ENCODE measurements at regions not wholly inside any gene's neighbourhood (a gene's known extent, or its start where the extent isn't known, plus 50 kb on each side); places are given as distances from the start of the nearest gene placed in this dataset.

DNA sequence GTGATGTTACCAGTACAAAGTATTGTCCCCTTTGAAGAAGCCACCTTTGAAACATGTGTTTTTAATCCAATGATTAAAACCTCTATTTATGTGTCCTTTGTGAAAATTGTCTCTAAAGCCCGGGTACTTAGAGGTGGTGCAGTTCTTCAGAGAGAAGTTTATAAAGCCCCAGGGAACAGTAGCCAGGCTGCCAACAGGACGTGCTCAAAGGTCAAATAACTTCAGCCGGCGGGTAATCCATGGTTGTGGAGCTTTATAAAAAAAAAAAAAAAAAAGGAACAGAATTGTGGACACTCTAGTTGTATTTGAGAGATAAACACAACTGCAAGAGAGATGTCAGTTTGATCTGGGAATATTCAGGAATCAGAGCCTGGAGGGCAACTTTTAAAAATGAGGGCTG, 57.9 kb upstream of the CTNND2 start:
- H4K91ac ChIP-seq (replicated peaks; ENCODE audit: insufficient read length, low read length): no peak overlapping the region
- H3K14ac ChIP-seq (ENCODE audit: insufficient read length): no peak overlapping the region
- H3K27me3 ChIP-seq (replicated peaks in 1 of 4; ENCODE audit: control insufficient read depth in 3 of 4, extremely low read depth in 1 of 4, insufficient read depth in 3 of 4, low read length in 3 of 4): no peaks in the 10 kb centered on the region
- ChIA-PET POLR2A (ENCODE audit: partially characterized antibody) (no interaction called here), CTCF (ENCODE audit: partially characterized antibody) (no interaction called here)
- H3K23ac ChIP-seq (ENCODE audit: insufficient read length): no peak overlapping the region
- H2BK12ac ChIP-seq (ENCODE audit: low read depth, low read length): no peak overlapping the region
- no peak overlapping the region for H4K5ac ChIP-seq (ENCODE audit: insufficient read length, low read depth, low read length)
- 87% methylated on average over 4 of the region's 4 CpGs; no CpG with 5 or more reads in 1 of the 2 experiments for WGBS, 2 experiments (ENCODE audit: extremely low coverage in 1 of 2, insufficient coverage in 1 of 2, insufficient read length in 1 of 2, insufficient replicate concordance in 2 of 2, low coverage in 1 of 2, low lambda C conversion rate in 2 of 2, missing lambda C conversion rate in 1 of 2)
- no peak overlapping the region for H2BK120ac ChIP-seq (replicated peaks; ENCODE audit: low read depth, low read length)
- H3K27ac ChIP-seq (ENCODE audit: low read depth, low read length): no peak overlapping the region
- no peak overlapping the region for H3K4me2 ChIP-seq (ENCODE audit: insufficient read depth in 1 of 2, low read depth in 2 of 2, low read length in 2 of 2)
- no peak overlapping the region for H2BK15ac ChIP-seq (ENCODE audit: low read length)
- H3K9me3 ChIP-seq (ENCODE audit: insufficient read depth in 2 of 2, low read depth in 1 of 2, low read length in 1 of 2): no peaks in the 10 kb centered on the region
- no peak overlapping the region for H3K4ac ChIP-seq (replicated peaks; ENCODE audit: insufficient read length, low read depth, low read length)
- no peak overlapping the region for H4K8ac ChIP-seq (ENCODE audit: extremely low read depth, insufficient read depth, low read length)
- H2BK5ac ChIP-seq (ENCODE audit: low read depth, low read length): no peak overlapping the region
- H3K18ac ChIP-seq (ENCODE audit: extremely low read depth, low read length): no peak overlapping the region
- no peaks in the 10 kb centered on the region for H3K4me1 ChIP-seq (replicated peaks in 1 of 4; ENCODE audit: control insufficient read depth in 3 of 4, insufficient read depth in 4 of 4, low read length in 3 of 4)
- FAIRE-seq (no peak), DNase-seq (ENCODE audit: low read depth in 1 of 2, low spot score in 2 of 2) (no peak)
- H2AFZ ChIP-seq (ENCODE audit: low read length): no peak overlapping the region
- no peak overlapping the region for H3K4me3 ChIP-seq (ENCODE audit: extremely low read depth in 1 of 4, insufficient read depth in 2 of 4, low read depth in 3 of 4, low read length in 4 of 4)
- no peaks in the 10 kb centered on the region for H3K23me2 ChIP-seq (ENCODE audit: low read depth, low read length)
- no peaks in the 10 kb centered on the region for H3K36me3 ChIP-seq (ENCODE audit: control insufficient read depth in 2 of 4, insufficient read depth in 4 of 4, low read length in 3 of 4)
- no peak overlapping the region for H2BK20ac ChIP-seq (ENCODE audit: low read length)
- H3K79me1 ChIP-seq (ENCODE audit: low read depth, low read length): no peaks in the 10 kb centered on the region
- H3K9ac ChIP-seq (replicated peaks in 1 of 4; ENCODE audit: extremely low read depth in 1 of 4, low read depth in 3 of 4, low read length in 3 of 4): no peak overlapping the region
- no peak overlapping the region for H2AK5ac ChIP-seq (ENCODE audit: low read depth, low read length)
- no peaks in the 10 kb centered on the region for H3K79me2 ChIP-seq (ENCODE audit: control insufficient read depth in 1 of 2, insufficient read depth in 2 of 2, low read length in 2 of 2)
- no peaks in the 10 kb centered on the region for H4K20me1 ChIP-seq (replicated peaks in 1 of 2; ENCODE audit: control insufficient read depth in 1 of 2, insufficient read depth in 2 of 2, low read length in 2 of 2)
- no peak overlapping the region for H3K56ac ChIP-seq (replicated peaks; ENCODE audit: insufficient read length, low read depth, low read length)
- no peak for TF ChIP-seq PHF8 (conservative IDR thresholded peaks at IDR 0.05; ENCODE audit: low read depth, low read length)
- TF ChIP-seq SIN3A (conservative IDR thresholded peaks at IDR 0.05 in 1 of 2, IDR thresholded peaks at IDR 0.05 in 1 of 2; ENCODE audit: low read depth in 1 of 2, low read length in 2 of 2): no peak
- no peak for TF ChIP-seq CHD2 (IDR thresholded peaks at IDR 0.05; ENCODE audit: low read length)
- no peak for TF ChIP-seq EGR1 (IDR thresholded peaks at IDR 0.05; ENCODE audit: borderline replicate concordance, low read depth, low read length)
- TF ChIP-seq RNF2 (IDR thresholded peaks at IDR 0.05; ENCODE audit: borderline replicate concordance, low read depth, low read length, missing control alignments, poor library complexity, severe bottlenecking): no peak
- no peak for TF ChIP-seq RFX5 (IDR thresholded peaks at IDR 0.05; ENCODE audit: borderline replicate concordance, low read depth, low read length)
- TF ChIP-seq SUZ12 (IDR thresholded peaks at IDR 0.05; ENCODE audit: low read length): no peak
- no peak for TF ChIP-seq EZH2 (IDR thresholded peaks at IDR 0.05; ENCODE audit: low read depth, low read length, severe bottlenecking)
- no peak for TF ChIP-seq SAP30 (IDR thresholded peaks at IDR 0.05; ENCODE audit: insufficient read depth, insufficient replicate concordance, low read length)
- no peak for TF ChIP-seq TAF7 (optimal IDR thresholded peaks at IDR 0.05; ENCODE audit: borderline replicate concordance, low read depth, low read length)
- no peak for TF ChIP-seq FOSL1 (IDR thresholded peaks at IDR 0.05; ENCODE audit: insufficient read depth, low read depth, low read length)
- no peak for TF ChIP-seq SIX5 (IDR thresholded peaks at IDR 0.05; ENCODE audit: low read depth, low read length)
- no peak for TF ChIP-seq SIRT6 (IDR thresholded peaks at IDR 0.05; ENCODE audit: low read length)
- no peak for TF ChIP-seq GTF2F1 (IDR thresholded peaks at IDR 0.05; ENCODE audit: borderline replicate concordance, low read depth, low read length)
- TF ChIP-seq SP4 (IDR thresholded peaks at IDR 0.05; ENCODE audit: low read length): no peak

Measured in H1 (cell line).